NCI-H128 (cell line): ENCODE measurements at regions not wholly inside any gene's neighbourhood (a gene's known extent, or its start where the extent isn't known, plus 50 kb on each side); places are given as distances from the start of the nearest gene placed in this dataset.

Experiments
- DNase-seq: peaks from one replicate; lab custom pipeline; 2025; ENCODE audit not compliant: unreplicated experiment; lab: John Stamatoyannopoulos, UW

DNA sequence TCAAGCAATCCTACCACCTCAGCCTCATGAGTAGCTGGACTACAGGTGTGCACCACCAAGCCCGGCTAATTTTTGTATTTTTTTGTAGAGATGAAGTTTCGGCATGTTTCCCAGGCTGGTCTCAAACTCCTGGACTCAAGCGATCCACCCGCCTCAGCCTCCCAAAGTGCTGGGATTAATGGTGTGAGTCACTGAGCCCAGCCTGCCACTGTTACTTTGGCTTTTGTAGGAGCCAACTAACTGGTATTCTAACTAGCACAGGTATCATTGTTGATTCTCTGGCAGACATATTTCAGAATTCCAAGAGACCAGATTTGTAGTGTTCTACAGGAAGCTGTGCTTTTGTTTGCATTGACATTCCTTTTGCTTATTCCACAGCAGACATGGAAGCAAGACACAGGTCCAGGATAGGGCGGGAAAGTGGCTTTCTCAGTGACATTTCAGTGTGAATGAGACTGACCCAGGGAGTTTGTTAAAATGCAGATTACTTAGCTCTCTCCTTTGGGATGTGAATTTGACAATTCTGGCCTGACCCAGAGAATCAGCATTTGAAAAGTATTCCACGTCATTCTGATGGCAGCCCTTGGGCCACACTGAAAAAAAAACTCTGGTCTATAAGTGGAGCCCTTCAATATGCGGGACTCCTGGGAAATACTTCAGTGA is 52.2 kb upstream of the PAX6 start:
- DNase-seq = no peak

DNA sequence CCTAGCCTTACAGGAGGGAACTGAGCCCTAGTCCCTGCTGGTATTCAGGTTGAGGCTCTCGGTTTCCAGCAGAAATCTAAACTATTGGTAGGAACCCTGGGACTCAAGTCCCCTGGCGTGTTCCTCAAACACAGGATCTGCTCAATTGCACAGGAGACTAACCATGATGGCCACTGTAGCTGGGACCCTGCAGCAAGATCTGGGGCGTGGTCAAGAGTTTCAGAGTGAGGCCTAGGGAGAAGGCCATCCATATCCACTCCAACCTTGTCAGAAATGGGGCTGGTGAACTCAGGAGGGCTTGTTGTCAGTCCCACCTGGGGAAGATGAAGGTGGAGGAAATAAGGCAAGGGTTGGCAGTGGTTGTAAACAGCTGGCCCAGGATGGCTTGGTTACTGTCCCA is 49.9 kb upstream of the PAX6 start:
- DNase-seq = no peak
